Kidney epithelial cell (primary cell): ENCODE measurements at regions not wholly inside any gene's neighbourhood (a gene's known extent, or its start where the extent isn't known, plus 50 kb on each side); places are given as distances from the start of the nearest gene placed in this dataset.
A peak's percentile ranks its signal among the peaks of the same experiment; 100 is the strongest.

Source experiments
- DNase-seq: peaks from one replicate; pipeline ENCODE4 v3.0.0-alpha.2; 2010; ENCODE audit warnings: low read depth
- H3K27me3 ChIP-seq: 2 replicates; pipeline ENCODE4 v1.6.0; 2011; ENCODE audit warnings: low read length; ENCODE audit not compliant: control insufficient read depth, insufficient read depth
- H3K36me3 ChIP-seq: 2 replicates; pipeline ENCODE4 v1.5.1; 2011; ENCODE audit warnings: low read length; ENCODE audit not compliant: control insufficient read depth, insufficient read depth
- H3K4me3 ChIP-seq: 2 replicates; pipeline ENCODE4 v1.5.1; 2011; ENCODE audit warnings: low read depth, mild to moderate bottlenecking, control low read depth, low read length
- TF ChIP-seq, protein P1 (sequence below): IDR thresholded peaks from 2 replicates; pipeline ENCODE4 v1.5.1; 2011; ENCODE audit warnings: mild to moderate bottlenecking, moderate library complexity, low read length, control low read depth, inconsistent platforms; ENCODE audit not compliant: insufficient read depth, poor library complexity, severe bottlenecking

DNA sequence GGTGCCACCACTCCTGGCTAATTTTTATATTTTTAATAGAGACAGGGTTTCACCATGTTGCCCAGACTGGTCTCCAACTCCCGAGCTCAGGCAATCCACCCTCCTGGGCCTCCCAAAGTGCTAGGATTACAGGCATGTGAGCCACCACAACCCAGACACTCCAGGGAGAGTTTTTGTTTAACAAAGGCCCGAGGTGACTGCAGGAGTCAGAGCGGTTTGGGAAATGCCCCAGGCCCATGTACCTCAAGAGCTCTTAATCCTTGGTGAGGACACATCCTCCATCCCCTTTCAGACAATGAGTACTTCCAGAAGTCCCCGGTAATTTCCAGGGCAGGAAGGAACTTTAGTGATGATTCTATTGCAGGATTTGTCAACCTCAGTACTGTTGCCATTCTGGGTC is 176.0 kb downstream of the ESRRB start:
- TF ChIP-seq, protein P1, sequence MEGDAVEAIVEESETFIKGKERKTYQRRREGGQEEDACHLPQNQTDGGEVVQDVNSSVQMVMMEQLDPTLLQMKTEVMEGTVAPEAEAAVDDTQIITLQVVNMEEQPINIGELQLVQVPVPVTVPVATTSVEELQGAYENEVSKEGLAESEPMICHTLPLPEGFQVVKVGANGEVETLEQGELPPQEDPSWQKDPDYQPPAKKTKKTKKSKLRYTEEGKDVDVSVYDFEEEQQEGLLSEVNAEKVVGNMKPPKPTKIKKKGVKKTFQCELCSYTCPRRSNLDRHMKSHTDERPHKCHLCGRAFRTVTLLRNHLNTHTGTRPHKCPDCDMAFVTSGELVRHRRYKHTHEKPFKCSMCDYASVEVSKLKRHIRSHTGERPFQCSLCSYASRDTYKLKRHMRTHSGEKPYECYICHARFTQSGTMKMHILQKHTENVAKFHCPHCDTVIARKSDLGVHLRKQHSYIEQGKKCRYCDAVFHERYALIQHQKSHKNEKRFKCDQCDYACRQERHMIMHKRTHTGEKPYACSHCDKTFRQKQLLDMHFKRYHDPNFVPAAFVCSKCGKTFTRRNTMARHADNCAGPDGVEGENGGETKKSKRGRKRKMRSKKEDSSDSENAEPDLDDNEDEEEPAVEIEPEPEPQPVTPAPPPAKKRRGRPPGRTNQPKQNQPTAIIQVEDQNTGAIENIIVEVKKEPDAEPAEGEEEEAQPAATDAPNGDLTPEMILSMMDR, result no peak
- H3K36me3 ChIP-seq, result no peaks in the 10 kb centered on the region
- H3K27me3 ChIP-seq, result peaks cover 2% of the 10 kb centered on the region
- no peak for DNase-seq
- no peak overlapping the region for H3K4me3 ChIP-seq

DNA sequence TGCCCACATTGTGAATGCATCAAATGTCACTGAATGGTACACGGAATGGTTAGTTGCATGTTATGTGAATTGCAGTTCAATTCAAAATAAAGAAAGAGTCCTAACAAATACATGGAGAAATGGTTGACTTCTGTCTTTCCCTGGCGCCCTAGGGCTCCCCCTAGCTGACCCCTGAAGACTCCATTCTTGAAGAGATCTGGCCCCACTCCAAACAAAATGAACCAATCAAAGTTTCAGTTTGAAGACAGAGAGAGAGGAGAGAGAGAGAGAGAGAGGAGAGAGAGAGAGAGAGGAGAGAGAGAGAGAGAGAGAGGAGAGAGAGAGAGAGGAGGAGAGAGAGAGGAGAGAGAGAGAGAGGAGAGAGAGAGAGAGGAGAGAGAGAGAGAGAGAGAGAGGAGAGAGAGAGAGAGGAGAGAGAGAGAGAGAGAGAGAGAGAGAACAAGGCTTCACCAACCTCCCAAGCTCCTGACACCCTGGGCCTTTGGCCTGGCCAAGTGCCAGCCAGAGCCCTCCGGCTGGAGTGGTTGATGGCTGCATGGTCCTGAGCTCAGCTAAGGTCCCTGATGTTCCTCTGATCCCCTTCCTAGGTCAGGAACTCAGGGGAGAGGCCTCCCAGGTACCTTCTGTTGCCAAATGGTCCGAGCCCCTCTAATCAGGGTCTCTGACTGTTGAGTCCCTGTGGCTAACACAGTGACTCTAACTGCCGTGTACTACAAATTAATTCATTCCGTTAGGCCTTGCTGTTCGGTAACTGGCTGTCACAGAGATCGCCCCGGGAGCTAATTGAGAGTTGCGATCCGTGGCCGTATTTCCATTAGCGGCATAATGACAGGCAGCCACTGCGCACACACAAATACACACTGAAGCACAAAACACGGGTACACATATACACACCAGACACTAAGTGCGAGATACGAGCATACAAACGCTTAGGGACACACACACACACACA is 188.8 kb downstream of the ESRRB start:
- no peaks in the 10 kb centered on the region for H3K36me3 ChIP-seq
- H3K27me3 ChIP-seq, result peaks cover 9% of the 10 kb centered on the region
- H3K4me3 ChIP-seq, result no peak overlapping the region
- no peak for DNase-seq
- TF ChIP-seq, protein P1, result peak; percentile 5

DNA sequence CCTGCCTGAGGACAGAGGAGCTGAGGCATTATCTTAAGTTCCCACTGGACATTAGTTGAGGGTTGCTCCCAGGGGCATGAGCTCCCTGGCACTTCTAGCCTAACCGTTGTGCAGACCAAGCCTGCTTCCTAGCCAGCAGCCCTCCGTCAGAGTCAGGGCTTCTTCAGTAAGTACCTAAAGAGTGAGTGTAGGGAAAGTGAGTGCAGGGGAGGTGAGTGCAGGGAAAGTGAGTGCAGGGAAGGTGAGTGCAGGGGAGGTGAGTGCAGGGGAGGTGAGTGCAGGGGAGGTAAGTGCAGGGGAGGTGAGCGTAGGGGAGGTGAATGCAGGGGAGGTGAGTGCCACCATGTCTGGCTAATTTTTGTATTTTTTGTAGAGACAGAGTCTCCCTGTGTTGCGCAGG is 190.5 kb downstream of the ESRRB start:
- peaks cover 9% of the 10 kb centered on the region for H3K27me3 ChIP-seq
- no peak for DNase-seq
- no peaks in the 10 kb centered on the region for H3K36me3 ChIP-seq
- H3K4me3 ChIP-seq, result no peak overlapping the region
- TF ChIP-seq, protein P1, result no peak

DNA sequence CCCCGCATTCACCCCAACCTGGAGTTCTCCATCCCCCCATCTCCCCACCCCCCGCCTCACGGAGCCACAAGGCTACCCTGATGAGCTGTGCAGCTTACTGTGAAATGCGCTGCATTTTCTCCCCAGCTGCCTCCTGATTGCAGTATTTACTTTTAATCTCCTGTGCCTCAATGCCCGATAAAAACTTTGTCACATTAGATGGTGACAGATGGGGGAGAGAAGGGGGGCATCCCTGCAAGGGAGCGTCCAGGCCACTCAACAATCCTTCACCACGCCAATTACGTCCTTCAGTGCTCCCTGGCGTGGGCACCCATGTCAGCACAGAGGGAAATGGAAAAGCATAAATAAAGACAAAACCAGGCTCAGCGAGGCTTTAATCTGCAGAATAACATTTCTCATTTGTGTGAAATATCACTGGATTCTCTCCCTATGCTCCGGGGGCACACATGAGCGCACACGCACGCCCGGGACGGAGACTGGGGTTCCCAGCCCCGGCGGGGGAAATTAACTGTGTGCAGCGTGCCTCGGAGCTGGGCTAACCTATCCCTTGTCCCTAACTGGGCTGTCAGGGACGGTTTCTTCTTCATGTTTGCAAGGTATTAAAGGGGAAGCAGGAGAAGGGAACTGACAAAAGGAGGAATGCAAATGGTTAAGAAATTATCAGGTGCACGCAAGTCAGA is 186.7 kb upstream of the VASH1 start:
- TF ChIP-seq, protein P1, result no peak
- DNase-seq, result no peak
- Histone ChIP-seq H3K27me3 (peaks cover 12% of the 10 kb centered on the region), H3K36me3 (no peaks in the 10 kb centered on the region), H3K4me3 (no peak overlapping the region)

DNA sequence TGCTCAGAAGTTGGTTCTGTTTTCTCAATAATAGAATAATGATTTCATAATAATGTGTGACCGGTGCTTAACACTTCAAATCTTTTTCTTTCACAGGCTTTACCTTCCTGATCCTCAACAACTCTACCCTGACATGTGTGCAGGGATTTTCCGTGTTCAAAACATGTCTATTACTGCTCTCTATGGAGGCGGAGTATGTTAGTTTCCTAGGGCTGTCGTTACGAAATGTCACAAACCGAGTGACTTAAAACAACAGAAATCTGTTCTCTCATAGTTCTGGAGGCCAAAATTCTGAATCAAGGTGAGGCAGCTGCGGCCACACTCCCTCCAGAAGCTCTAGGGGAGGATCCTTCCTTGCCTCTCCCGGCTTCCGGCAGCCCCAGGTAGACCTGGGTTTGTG is 186.2 kb upstream of the VASH1 start:
- H3K36me3 ChIP-seq, result no peaks in the 10 kb centered on the region
- TF ChIP-seq, protein P1, result no peak
- no peak for DNase-seq
- H3K4me3 ChIP-seq, result no peak overlapping the region
- H3K27me3 ChIP-seq, result peaks cover 12% of the 10 kb centered on the region
